OCI-LY3 (cell line): ENCODE measurements at regions not wholly inside any gene's neighbourhood (a gene's known extent, or its start where the extent isn't known, plus 50 kb on each side); places are given as distances from the start of the nearest gene placed in this dataset.

Source experiments
- H2AFZ ChIP-seq: fragments of 200-600, 300-600 bp; shearing (Covaris generic); 2 replicates; pipeline ENCODE4 v1.6.0; 2014; ENCODE audit warnings: antibody characterized with exemption, low read depth, low read length
- H3K27ac ChIP-seq: fragments of 200-600, 300-600 bp; sonication (generic); 2 replicates; pipeline ENCODE4 v1.5.1; 2014; ENCODE audit warnings: mild to moderate bottlenecking, low read length, moderate library complexity, mixed read lengths
- H3K27me3 ChIP-seq: fragments of 200-600, 300-600 bp; sonication (generic); 2 replicates; pipeline ENCODE4 v1.6.1; 2014; ENCODE audit warnings: low read depth, low read length, mixed read lengths
- H3K36me3 ChIP-seq: fragments of 200-600, 300-600 bp; sonication (generic); replicated peaks from 2 replicates; pipeline ENCODE3; 2014; ENCODE audit warnings: low read depth, low read length, mixed read lengths
- H3K4me1 ChIP-seq: fragments of 300-600, 200-600 bp; sonication (generic); 2 replicates; pipeline ENCODE4 v1.6.1; 2014; ENCODE audit warnings: low read length, mixed read lengths
- H3K4me2 ChIP-seq: fragments of 200-600, 300-600 bp; sonication (generic); 2 replicates; pipeline ENCODE4 v1.6.1; 2014; ENCODE audit warnings: low read length, mixed read lengths
- H3K4me3 ChIP-seq: fragments of 300-600, 200-600 bp; sonication (generic); 2 replicates; pipeline ENCODE4 v1.5.1; 2014; ENCODE audit warnings: antibody characterized with exemption, mild to moderate bottlenecking, low read length, moderate library complexity
- H3K79me2 ChIP-seq: fragments of 300-600, 200-600 bp; shearing (Covaris generic); 2 replicates; pipeline ENCODE4 v1.6.1; 2014; ENCODE audit warnings: mild to moderate bottlenecking, low read length, mixed read lengths
- H3K9ac ChIP-seq: fragments of 300-600, 200-600 bp; shearing (Covaris generic); 2 replicates; pipeline ENCODE4 v1.6.0; 2014; ENCODE audit warnings: mild to moderate bottlenecking, low read length, moderate library complexity
- H3K9me3 ChIP-seq: fragments of 200-600, 300-600 bp; shearing (Covaris generic); 2 replicates; pipeline ENCODE4 v1.6.1; 2014; ENCODE audit warnings: low read length, mixed read lengths; ENCODE audit not compliant: insufficient read depth
- H4K20me1 ChIP-seq: fragments of 200-600, 300-600 bp; sonication (generic); 2 replicates; pipeline ENCODE4 v1.6.1; 2016; ENCODE audit warnings: low read length, mixed read lengths; ENCODE audit not compliant: insufficient read depth
- EZH2phosphoT487 ChIP-seq: fragments of 200-600 bp; shearing (Covaris generic); IDR thresholded peaks from 2 replicates; pipeline ENCODE4 v1.6.1; 2018; ENCODE audit warnings: antibody characterized with exemption, mixed run types, low read depth
- TF ChIP-seq, protein P1 (sequence below): fragments of 200-600, 300-600 bp; sonication (generic); IDR thresholded peaks from 2 replicates; pipeline ENCODE4 v1.5.1; 2014; ENCODE audit warnings: antibody characterized with exemption, low read length, low read depth

DNA sequence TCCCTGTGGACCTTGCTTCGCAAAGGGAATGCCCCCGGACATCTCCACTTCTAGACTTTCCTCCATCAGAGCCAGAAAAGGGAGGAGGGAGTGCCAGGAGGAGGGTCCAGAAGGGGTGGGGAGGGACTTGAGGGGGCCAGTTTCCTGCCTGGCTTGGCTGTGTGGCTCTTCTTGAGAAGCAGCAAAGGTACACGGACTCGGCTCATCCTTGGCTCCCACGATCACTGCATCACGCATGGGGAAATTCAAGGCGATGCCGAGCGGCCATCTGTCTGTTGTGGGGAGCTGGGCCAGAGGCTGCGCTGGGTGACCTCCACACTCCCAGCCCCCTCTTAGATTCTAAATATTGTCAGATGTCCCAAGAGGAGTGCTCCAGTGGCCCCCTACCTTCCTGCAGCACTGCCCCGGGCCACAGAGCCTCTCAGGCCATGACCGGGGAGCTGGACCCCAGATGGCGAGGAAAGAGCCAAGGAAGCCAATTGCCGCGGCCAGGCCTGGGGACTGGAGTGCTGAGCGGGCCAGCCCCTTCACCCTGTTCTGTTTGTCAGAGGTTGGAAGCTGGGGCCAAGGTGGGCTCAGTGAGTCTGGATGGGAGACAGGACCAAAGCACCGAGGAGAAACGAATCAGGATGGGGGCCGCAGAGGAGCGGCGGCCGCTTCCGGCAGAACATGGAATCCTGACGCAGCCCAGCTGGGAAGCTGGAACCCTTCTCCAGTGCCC is 104.5 kb downstream of the RBFOX3 start:
- no peaks in the 10 kb centered on the region for H4K20me1 ChIP-seq
- no peak overlapping the region for H3K4me2 ChIP-seq
- H3K79me2 ChIP-seq = no peaks in the 10 kb centered on the region
- no peaks in the 10 kb centered on the region for H3K36me3 ChIP-seq
- no peak overlapping the region for H2AFZ ChIP-seq
- H3K9ac ChIP-seq = no peak overlapping the region
- no peak overlapping the region for H3K4me3 ChIP-seq
- no peak for TF ChIP-seq EZH2phosphoT487
- H3K27ac ChIP-seq = no peak overlapping the region
- H3K4me1 ChIP-seq = no peaks in the 10 kb centered on the region
- H3K9me3 ChIP-seq = no peaks in the 10 kb centered on the region
- peaks cover 15% of the 10 kb centered on the region; the same call in 1 of the 2 replicates for H3K27me3 ChIP-seq

DNA sequence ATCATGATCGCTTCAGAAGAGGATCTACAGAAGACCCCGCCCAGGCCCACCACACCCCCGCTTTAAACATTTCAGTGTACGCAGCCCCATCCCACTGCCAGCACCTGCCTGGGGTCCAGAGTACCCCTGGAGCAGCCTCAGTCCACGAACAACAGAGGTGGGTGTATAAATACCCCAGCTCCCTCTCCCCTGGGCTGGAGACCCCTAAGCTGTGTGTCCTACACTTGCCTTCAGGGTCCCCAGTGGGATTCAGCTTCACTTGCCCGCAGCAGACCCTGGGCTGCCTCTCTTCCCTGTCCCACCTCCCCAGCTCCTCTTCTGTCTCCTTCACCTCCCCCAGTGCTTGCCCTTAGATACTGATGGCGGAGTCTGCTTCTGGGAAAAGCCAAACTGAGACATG is 105.7 kb downstream of the RBFOX3 start:
- no peaks in the 10 kb centered on the region for H4K20me1 ChIP-seq
- no peaks in the 10 kb centered on the region for H3K36me3 ChIP-seq
- no peak overlapping the region for H3K9ac ChIP-seq
- H3K4me1 ChIP-seq = no peaks in the 10 kb centered on the region
- no peak overlapping the region for H2AFZ ChIP-seq
- no peak for TF ChIP-seq EZH2phosphoT487
- TF ChIP-seq, protein P1, sequence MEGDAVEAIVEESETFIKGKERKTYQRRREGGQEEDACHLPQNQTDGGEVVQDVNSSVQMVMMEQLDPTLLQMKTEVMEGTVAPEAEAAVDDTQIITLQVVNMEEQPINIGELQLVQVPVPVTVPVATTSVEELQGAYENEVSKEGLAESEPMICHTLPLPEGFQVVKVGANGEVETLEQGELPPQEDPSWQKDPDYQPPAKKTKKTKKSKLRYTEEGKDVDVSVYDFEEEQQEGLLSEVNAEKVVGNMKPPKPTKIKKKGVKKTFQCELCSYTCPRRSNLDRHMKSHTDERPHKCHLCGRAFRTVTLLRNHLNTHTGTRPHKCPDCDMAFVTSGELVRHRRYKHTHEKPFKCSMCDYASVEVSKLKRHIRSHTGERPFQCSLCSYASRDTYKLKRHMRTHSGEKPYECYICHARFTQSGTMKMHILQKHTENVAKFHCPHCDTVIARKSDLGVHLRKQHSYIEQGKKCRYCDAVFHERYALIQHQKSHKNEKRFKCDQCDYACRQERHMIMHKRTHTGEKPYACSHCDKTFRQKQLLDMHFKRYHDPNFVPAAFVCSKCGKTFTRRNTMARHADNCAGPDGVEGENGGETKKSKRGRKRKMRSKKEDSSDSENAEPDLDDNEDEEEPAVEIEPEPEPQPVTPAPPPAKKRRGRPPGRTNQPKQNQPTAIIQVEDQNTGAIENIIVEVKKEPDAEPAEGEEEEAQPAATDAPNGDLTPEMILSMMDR = no peak
- H3K27ac ChIP-seq = no peak overlapping the region
- no peaks in the 10 kb centered on the region for H3K9me3 ChIP-seq
- no peak overlapping the region for H3K4me3 ChIP-seq
- peaks cover 15% of the 10 kb centered on the region; the same call in 1 of the 2 replicates for H3K27me3 ChIP-seq
- H3K79me2 ChIP-seq = no peaks in the 10 kb centered on the region
- H3K4me2 ChIP-seq = no peak overlapping the region

DNA sequence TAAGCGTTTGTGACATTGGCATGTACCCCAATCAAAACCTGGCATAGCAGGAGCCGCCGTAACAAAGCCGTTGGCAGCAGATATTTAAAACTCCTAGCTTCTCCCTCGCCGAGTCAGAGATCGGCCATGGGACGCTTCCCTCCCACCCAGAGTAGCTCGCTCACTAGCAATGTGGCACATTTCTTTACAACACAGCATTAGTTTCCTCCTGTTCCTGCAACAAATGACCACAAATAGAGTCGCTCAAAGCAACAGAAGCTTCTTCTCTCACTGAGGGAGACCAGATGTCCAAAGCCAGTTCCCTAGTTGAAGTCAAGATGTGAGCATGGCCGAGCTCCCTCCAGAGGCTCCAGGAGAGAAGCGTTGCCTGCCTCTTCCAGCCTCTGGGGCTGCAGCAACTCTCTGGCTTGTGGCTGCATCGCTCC is 106.7 kb downstream of the RBFOX3 start:
- no peaks in the 10 kb centered on the region for H3K79me2 ChIP-seq
- H3K36me3 ChIP-seq = no peaks in the 10 kb centered on the region
- H4K20me1 ChIP-seq = no peaks in the 10 kb centered on the region
- no peak overlapping the region for H2AFZ ChIP-seq
- H3K4me2 ChIP-seq = no peak overlapping the region
- H3K4me1 ChIP-seq = no peaks in the 10 kb centered on the region
- H3K27me3 ChIP-seq = peaks cover 15% of the 10 kb centered on the region; the same call in 1 of the 2 replicates
- no peaks in the 10 kb centered on the region for H3K9me3 ChIP-seq
- H3K4me3 ChIP-seq = no peak overlapping the region
- H3K27ac ChIP-seq = no peak overlapping the region
- TF ChIP-seq, protein P1 = no peak
- TF ChIP-seq EZH2phosphoT487 = no peak
- no peak overlapping the region for H3K9ac ChIP-seq

DNA sequence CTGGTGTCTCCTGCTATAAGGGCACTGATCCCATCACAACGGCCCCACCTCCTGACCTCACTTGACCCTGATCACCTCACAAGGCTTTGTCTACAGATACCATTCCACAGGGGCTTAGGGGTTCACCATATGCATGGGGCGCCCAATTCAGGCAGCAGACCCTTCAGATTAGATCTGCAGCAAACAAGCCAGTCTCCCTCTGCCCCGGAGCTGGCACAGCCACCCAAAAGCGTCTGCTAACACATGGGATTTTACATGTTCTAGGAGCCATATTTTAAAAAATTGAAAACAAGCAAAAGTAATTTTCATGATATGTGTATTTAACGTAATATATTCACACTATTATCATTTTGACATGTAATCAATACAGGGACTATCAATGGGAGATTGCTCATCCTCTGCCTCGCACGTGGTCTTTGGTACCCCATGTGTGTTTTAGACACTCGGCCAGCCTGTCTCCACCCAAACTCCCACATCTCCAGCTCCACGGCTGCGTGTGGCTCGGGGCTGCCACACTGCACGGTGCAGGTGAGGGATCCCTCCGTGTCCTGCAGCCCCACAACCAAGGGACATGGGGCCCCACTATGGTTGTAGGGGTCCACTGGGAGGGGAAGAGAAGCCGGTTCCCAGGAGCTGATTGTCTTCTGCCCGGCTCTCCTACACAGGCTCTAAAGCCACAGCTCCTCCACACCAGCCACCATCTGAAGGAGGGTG is 107.6 kb downstream of the RBFOX3 start:
- Histone ChIP-seq H3K27ac (no peak overlapping the region), H3K4me2 (no peak overlapping the region), H4K20me1 (no peaks in the 10 kb centered on the region), H3K4me1 (no peaks in the 10 kb centered on the region), H3K4me3 (no peak overlapping the region), H3K9ac (no peak overlapping the region), H3K27me3 (peaks cover 15% of the 10 kb centered on the region; the same call in 1 of the 2 replicates), H3K36me3 (no peaks in the 10 kb centered on the region), H3K9me3 (no peaks in the 10 kb centered on the region), H2AFZ (no peak overlapping the region), H3K79me2 (no peaks in the 10 kb centered on the region)
- TF ChIP-seq, protein P1 = no peak
- no peak for TF ChIP-seq EZH2phosphoT487
